ENCODE measurements at regions not wholly inside any gene's neighbourhood (a gene's known extent, or its start where the extent isn't known, plus 50 kb on each side); places are given as distances from the start of the nearest gene placed in this dataset.

DNA sequence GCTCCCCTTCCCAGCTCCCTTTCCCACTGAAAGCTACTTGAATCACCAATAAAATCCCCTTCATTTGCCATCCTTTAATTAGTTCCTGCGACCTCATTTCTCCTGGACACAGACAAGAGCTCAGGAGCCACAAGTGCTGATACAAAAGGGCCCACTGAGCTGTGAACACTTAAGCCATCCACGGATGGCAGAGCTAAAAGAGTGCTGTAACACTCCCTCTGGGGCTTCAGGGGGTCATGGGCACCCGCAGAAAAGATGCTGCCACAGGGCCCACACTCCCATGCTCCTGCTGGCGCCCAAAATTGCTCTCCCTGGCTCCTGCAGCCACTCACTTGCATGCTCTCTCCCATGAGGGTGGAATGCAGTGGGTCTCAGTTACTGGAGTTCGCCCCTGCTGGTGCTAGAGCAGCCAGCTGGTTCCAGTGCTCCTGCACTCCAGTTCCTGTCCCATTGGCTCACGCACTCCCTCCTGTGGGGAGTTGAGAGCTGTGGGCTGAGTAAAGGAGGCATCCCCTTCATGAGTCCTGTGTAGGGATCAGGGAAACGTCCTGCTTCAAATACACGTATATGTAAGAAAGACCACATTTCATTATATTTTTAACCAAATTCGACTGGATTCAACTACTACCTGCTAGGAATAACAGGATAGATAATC is 1291.0 kb downstream of the ARAP2 start:
- TF ChIP-seq, protein P1, sequence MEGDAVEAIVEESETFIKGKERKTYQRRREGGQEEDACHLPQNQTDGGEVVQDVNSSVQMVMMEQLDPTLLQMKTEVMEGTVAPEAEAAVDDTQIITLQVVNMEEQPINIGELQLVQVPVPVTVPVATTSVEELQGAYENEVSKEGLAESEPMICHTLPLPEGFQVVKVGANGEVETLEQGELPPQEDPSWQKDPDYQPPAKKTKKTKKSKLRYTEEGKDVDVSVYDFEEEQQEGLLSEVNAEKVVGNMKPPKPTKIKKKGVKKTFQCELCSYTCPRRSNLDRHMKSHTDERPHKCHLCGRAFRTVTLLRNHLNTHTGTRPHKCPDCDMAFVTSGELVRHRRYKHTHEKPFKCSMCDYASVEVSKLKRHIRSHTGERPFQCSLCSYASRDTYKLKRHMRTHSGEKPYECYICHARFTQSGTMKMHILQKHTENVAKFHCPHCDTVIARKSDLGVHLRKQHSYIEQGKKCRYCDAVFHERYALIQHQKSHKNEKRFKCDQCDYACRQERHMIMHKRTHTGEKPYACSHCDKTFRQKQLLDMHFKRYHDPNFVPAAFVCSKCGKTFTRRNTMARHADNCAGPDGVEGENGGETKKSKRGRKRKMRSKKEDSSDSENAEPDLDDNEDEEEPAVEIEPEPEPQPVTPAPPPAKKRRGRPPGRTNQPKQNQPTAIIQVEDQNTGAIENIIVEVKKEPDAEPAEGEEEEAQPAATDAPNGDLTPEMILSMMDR (IDR thresholded peaks at IDR 0.05), result no peak
- TF ChIP-seq POLR2A (IDR thresholded peaks at IDR 0.05), result no peak
